H7 (cell line): ENCODE measurements at regions not wholly inside any gene's neighbourhood (a gene's known extent, or its start where the extent isn't known, plus 50 kb on each side); places are given as distances from the start of the nearest gene placed in this dataset.

Source experiments
- DNase-seq: peaks from one replicate; pipeline ENCODE4 v3.0.0; 2012
- H3K27me3 ChIP-seq: 2 replicates; pipeline ENCODE4 v1.6.0; 2011; ENCODE audit warnings: mild to moderate bottlenecking, low read length; ENCODE audit not compliant: control insufficient read depth, insufficient read depth
- H3K36me3 ChIP-seq: replicated peaks from 2 replicates; pipeline ENCODE4 v1.5.1; 2011; ENCODE audit warnings: low read length; ENCODE audit not compliant: control insufficient read depth, insufficient read depth
- H3K4me3 ChIP-seq: 2 replicates; pipeline ENCODE4 v1.5.1; 2011; ENCODE audit warnings: low read depth, mild to moderate bottlenecking, control low read depth, low read length, moderate library complexity; ENCODE audit not compliant: insufficient read depth

DNA sequence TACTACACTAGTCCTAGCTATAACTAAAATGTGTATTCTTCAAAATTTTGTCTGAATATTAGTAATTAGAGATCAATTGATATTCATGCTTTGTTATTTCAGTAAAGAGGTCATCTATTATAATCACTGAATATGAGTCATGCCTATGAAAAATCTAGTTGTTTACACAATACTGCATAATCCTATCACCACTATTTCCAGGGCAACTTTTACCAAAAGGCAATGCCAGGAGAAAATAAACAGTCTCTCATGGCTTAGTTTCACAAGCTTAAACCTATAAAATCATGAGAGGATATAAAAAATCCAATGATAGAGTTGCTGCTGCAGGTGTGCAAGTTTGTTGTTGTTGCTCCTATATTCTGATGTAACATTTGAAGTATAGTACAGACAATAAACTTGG is 149.9 kb upstream of the COL1A2 start:
- Histone ChIP-seq H3K4me3 (no peak overlapping the region), H3K27me3 (no peaks in the 10 kb centered on the region), H3K36me3 (no peaks in the 10 kb centered on the region)
- DNase-seq, result no peak

DNA sequence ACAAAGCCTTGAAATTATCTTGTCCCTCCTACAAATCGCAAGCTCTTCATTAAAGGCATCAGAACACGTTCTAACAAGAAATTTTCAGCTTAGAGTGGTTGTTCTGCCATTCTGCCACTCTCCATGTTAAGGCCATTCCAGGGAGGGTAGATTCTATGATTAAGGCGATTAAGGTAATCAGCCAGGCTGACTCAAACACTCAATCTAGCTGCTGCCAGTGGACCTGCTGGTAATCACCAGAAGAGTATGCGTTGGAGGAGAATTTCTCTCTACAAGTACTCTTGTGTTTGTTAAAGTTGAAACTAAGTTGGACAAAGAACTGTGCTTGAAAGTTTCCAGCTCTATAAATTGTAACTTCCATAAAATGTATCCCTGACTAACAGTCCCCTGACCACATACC is 149.2 kb upstream of the COL1A2 start:
- no peaks in the 10 kb centered on the region for H3K36me3 ChIP-seq
- DNase-seq, result no peak
- no peak overlapping the region for H3K4me3 ChIP-seq
- H3K27me3 ChIP-seq, result no peaks in the 10 kb centered on the region; the same call in 1 of the 2 replicates

DNA sequence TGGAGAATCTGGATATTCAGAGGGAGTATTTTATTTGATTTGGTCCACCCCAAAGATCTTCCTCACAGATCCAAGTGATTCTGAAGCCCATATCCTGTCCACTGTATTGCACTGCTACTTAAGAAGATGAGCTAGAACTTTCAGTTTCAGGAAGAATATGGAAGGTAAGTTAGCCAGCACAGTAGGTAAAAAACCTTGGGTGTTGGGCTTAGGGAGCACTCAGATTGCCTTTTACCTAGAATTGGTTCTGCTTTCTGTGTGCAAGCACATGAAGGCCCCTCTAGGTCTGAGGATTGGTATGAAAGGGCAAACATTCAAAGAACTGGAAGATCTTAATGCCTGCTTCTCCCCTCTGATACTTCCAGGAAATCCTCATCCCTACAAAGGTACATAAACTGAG is 146.7 kb upstream of the COL1A2 start:
- no peak overlapping the region for H3K4me3 ChIP-seq
- no peaks in the 10 kb centered on the region for H3K36me3 ChIP-seq
- H3K27me3 ChIP-seq, result no peaks in the 10 kb centered on the region; the same call in 1 of the 2 replicates
- DNase-seq, result no peak

DNA sequence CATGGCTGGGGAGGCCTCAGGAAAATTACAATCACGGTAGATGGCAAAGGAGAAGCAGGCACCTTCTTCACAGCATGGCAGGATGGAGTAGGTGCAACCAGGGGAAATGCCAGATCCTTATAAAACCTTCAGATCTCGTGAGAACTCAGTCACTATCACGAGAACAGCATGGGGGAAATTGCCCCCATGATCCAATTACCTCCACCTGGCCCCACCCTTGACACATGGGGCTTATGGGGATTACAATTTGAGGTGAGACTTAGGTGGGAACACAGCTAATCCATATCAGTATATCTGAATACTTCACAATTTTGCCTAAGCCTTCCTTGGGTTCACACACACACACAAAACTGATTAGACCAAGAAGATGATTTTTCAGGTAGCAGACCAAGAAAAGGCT is 145.1 kb upstream of the COL1A2 start:
- DNase-seq, result no peak
- no peaks in the 10 kb centered on the region; the same call in 1 of the 2 replicates for H3K27me3 ChIP-seq

DNA sequence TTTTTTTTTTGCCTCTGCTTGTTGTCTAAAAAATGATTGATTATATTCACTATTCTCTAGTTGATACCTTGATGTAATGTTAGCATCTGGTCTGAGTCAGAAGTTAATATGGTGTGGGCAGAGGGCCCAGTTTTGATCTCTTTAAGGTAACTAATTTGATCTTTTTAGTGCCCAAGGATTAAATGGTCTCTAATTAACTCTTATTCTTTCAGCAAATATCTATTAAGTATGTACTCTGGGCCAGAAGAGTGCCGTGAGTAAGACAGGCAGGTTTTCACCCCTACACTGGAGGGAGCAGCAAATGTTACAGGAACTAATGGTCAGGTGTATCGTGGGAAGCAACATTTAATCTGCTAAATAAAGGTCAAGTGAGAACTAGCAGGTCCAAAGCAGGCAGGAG is 144.6 kb upstream of the COL1A2 start:
- no peak overlapping the region for H3K4me3 ChIP-seq
- no peaks in the 10 kb centered on the region; the same call in 1 of the 2 replicates for H3K27me3 ChIP-seq
- DNase-seq, result no peak
- H3K36me3 ChIP-seq, result no peaks in the 10 kb centered on the region

More for the DNA sequence above, 145.1 kb upstream of the COL1A2 start:
- Histone ChIP-seq H3K36me3 (no peaks in the 10 kb centered on the region), H3K4me3 (no peak overlapping the region)

- H3K27me3 ChIP-seq, result no peaks in the 10 kb centered on the region; the same call in 1 of the 2 replicates
- no peak for DNase-seq
Measured at GRCh38 chr7:94250987-94251386, 143.7 kb upstream of the COL1A2 start.

GRCh38 chr7:94252124-94252523 is 142.6 kb upstream of the COL1A2 start:
- DNase-seq, result no peak
- Histone ChIP-seq H3K4me3 (no peak overlapping the region), H3K27me3 (no peaks in the 10 kb centered on the region; the same call in 1 of the 2 replicates), H3K36me3 (no peaks in the 10 kb centered on the region)

More at GRCh38 chr7:94250987-94251386, 143.7 kb upstream of the COL1A2 start:
- no peak overlapping the region for H3K4me3 ChIP-seq
- H3K36me3 ChIP-seq, result no peaks in the 10 kb centered on the region

- H3K36me3 ChIP-seq, result no peaks in the 10 kb centered on the region
- no peak overlapping the region for H3K4me3 ChIP-seq
- no peak for DNase-seq
- no peaks in the 10 kb centered on the region; the same call in 1 of the 2 replicates for H3K27me3 ChIP-seq
Measured at GRCh38 chr7:94252971-94253370, 141.7 kb upstream of the COL1A2 start.

DNA sequence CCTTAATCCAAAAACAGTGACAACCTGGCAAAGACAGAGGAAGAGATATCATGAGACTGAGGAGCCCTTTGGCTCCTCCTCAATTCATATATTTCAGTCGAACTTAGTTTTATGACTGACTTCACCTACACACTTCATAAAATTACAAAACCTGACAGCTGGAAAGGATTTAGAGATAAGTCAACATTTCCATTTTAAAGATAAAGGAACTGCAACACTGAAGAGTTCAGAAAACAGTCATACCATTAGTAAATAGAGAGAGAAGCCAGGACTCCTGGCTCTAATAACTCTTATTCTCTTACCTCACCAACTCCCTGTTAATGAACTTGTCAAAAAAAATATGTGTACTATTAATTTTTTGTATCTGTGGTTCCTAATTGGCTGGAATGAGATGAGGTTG is 141.0 kb upstream of the COL1A2 start:
- Histone ChIP-seq H3K27me3 (no peaks in the 10 kb centered on the region; the same call in 1 of the 2 replicates), H3K36me3 (no peaks in the 10 kb centered on the region), H3K4me3 (no peak overlapping the region)
- no peak for DNase-seq

GRCh38 chr7:94258418-94259300 is 136.0 kb upstream of the COL1A2 start:
- no peak for DNase-seq
- no peak overlapping the region for H3K4me3 ChIP-seq
- no peaks in the 10 kb centered on the region for H3K36me3 ChIP-seq
- no peaks in the 10 kb centered on the region for H3K27me3 ChIP-seq

- H3K27me3 ChIP-seq, result no peaks in the 10 kb centered on the region
- H3K4me3 ChIP-seq, result no peak overlapping the region
- no peak for DNase-seq
- no peaks in the 10 kb centered on the region for H3K36me3 ChIP-seq
Measured at GRCh38 chr7:94261067-94261466, 133.6 kb upstream of the COL1A2 start.

- Histone ChIP-seq H3K36me3 (no peaks in the 10 kb centered on the region), H3K27me3 (no peaks in the 10 kb centered on the region), H3K4me3 (no peak overlapping the region)
- DNase-seq, result no peak
Measured at GRCh38 chr7:94264756-94265155, 129.9 kb upstream of the COL1A2 start.

GRCh38 chr7:94265456-94265855 is 129.2 kb upstream of the COL1A2 start:
- no peaks in the 10 kb centered on the region for H3K27me3 ChIP-seq
- DNase-seq, result no peak
- H3K4me3 ChIP-seq, result no peak overlapping the region
- no peaks in the 10 kb centered on the region for H3K36me3 ChIP-seq

DNA sequence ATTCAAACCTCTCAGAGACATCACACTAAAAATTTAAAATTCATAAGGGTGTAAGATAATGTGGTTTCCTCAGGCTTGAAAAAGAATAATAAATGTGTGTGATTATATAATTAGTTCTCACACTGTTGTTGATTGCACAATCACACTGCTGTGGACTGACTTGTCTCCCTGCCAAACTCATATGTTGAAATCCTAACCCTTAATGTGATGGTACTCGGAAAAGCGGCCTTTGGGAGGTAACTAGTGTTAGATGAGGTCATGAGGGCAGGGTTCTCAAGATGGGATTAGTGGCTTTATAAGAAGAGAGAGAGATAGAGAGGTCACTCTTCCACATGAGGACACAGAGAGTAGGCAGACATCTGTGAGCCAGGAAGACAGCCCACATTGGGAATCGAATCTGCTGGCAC is 128.5 kb upstream of the COL1A2 start:
- Histone ChIP-seq H3K4me3 (no peak overlapping the region), H3K27me3 (no peaks in the 10 kb centered on the region), H3K36me3 (no peaks in the 10 kb centered on the region)
- DNase-seq, result no peak

- no peak for DNase-seq
- Histone ChIP-seq H3K4me3 (no peak overlapping the region), H3K36me3 (no peaks in the 10 kb centered on the region), H3K27me3 (no peaks in the 10 kb centered on the region)
Measured at GRCh38 chr7:94270772-94271171, 123.9 kb upstream of the COL1A2 start.
